ENCODE measurements at regions not wholly inside any gene's neighbourhood (a gene's known extent, or its start where the extent isn't known, plus 50 kb on each side); places are given as distances from the start of the nearest gene placed in this dataset.
"Not testable (repeated sequence)": the region's sequence is repeated elsewhere in the genome, so short reads cannot be mapped to it uniquely, and the experiment has no call there.

GRCh38 chr1:73898540-73898939, 299.4 kb downstream of the LRRIQ3 start:
- H3K4me3 Mint-ChIP-seq = no peak overlapping the region
- no peak overlapping the region for H3K27ac Mint-ChIP-seq
- CTCF ChIA-PET = no interaction called here
- H3K36me3 Mint-ChIP-seq = no peaks in the 10 kb centered on the region
- H3K27me3 Mint-ChIP-seq = no peaks in the 10 kb centered on the region
- DNase-seq = no peak
- no peaks in the 10 kb centered on the region for H3K4me1 Mint-ChIP-seq
- H3K9me3 Mint-ChIP-seq = no peaks in the 10 kb centered on the region

- no peaks in the 10 kb centered on the region for H3K4me1 Mint-ChIP-seq
- H3K27me3 Mint-ChIP-seq = no peaks in the 10 kb centered on the region
- no peak for DNase-seq
- H3K9me3 Mint-ChIP-seq = no peaks in the 10 kb centered on the region
- CTCF ChIA-PET = no interaction called here
- H3K27ac Mint-ChIP-seq = no peak overlapping the region
- H3K36me3 Mint-ChIP-seq = no peaks in the 10 kb centered on the region
- no peak overlapping the region for H3K4me3 Mint-ChIP-seq
Observed at GRCh38 chr1:73887412-73887811, 310.6 kb downstream of the LRRIQ3 start.

- H3K27ac Mint-ChIP-seq = no peak overlapping the region
- H3K27me3 Mint-ChIP-seq = no peaks in the 10 kb centered on the region
- no peaks in the 10 kb centered on the region for H3K36me3 Mint-ChIP-seq
Observed at GRCh38 chr1:73886716-73887115, 311.3 kb downstream of the LRRIQ3 start.

GRCh38 chr1:73874806-73875205, 323.2 kb downstream of the LRRIQ3 start:
- Mint-ChIP-seq H3K9me3 (no peaks in the 10 kb centered on the region), H3K36me3 (no peaks in the 10 kb centered on the region), H3K4me1 (no peaks in the 10 kb centered on the region), H3K4me3 (no peak overlapping the region), H3K27ac (no peak overlapping the region), H3K27me3 (no peaks in the 10 kb centered on the region)
- CTCF ChIA-PET = no interaction called here
- no peak for DNase-seq

More at GRCh38 chr1:73886716-73887115, 311.3 kb downstream of the LRRIQ3 start:
- H3K4me3 Mint-ChIP-seq = no peak overlapping the region
- no peaks in the 10 kb centered on the region for H3K9me3 Mint-ChIP-seq
- no peaks in the 10 kb centered on the region for H3K4me1 Mint-ChIP-seq
- CTCF ChIA-PET = no interaction called here
- no peak for DNase-seq

- CTCF ChIA-PET = no interaction called here
- Mint-ChIP-seq H3K4me3 (no peak overlapping the region), H3K36me3 (no peaks in the 10 kb centered on the region), H3K4me1 (no peaks in the 10 kb centered on the region), H3K27me3 (no peaks in the 10 kb centered on the region), H3K27ac (no peak overlapping the region), H3K9me3 (no peaks in the 10 kb centered on the region)
- DNase-seq = no peak
Observed at GRCh38 chr1:73868810-73869336, 329.1 kb downstream of the LRRIQ3 start.

GRCh38 chr1:73862355-73862754, 335.6 kb downstream of the LRRIQ3 start:
- Mint-ChIP-seq H3K27me3 (no peaks in the 10 kb centered on the region), H3K36me3 (no peaks in the 10 kb centered on the region), H3K9me3 (no peaks in the 10 kb centered on the region), H3K4me3 (no peak overlapping the region), H3K4me1 (no peaks in the 10 kb centered on the region), H3K27ac (no peak overlapping the region)
- no peak for DNase-seq
- CTCF ChIA-PET = no interaction called here

GRCh38 chr1:73860421-73860950, 337.5 kb downstream of the LRRIQ3 start:
- Mint-ChIP-seq H3K4me1 (no peaks in the 10 kb centered on the region), H3K9me3 (no peaks in the 10 kb centered on the region), H3K36me3 (no peaks in the 10 kb centered on the region), H3K27ac (no peak overlapping the region), H3K27me3 (no peaks in the 10 kb centered on the region), H3K4me3 (no peak overlapping the region)
- CTCF ChIA-PET = no interaction called here
- DNase-seq = no peak

- Mint-ChIP-seq H3K27me3 (no peaks in the 10 kb centered on the region), H3K27ac (no peak overlapping the region), H3K4me1 (no peaks in the 10 kb centered on the region), H3K36me3 (no peaks in the 10 kb centered on the region), H3K9me3 (no peaks in the 10 kb centered on the region), H3K4me3 (no peak overlapping the region)
- CTCF ChIA-PET = no interaction called here
- no peak for DNase-seq
Observed at GRCh38 chr1:73859227-73859626, 338.7 kb downstream of the LRRIQ3 start.

- Mint-ChIP-seq H3K36me3 (no peaks in the 10 kb centered on the region), H3K9me3 (no peaks in the 10 kb centered on the region), H3K27me3 (no peaks in the 10 kb centered on the region), H3K27ac (no peak overlapping the region), H3K4me1 (no peaks in the 10 kb centered on the region), H3K4me3 (no peak overlapping the region)
- CTCF ChIA-PET = no interaction called here
- no peak for DNase-seq
Observed at GRCh38 chr1:73854527-73854926, 343.4 kb downstream of the LRRIQ3 start.

GRCh38 chr1:73842436-73842835, 355.5 kb downstream of the LRRIQ3 start:
- Mint-ChIP-seq H3K4me1 (no peaks in the 10 kb centered on the region), H3K36me3 (no peaks in the 10 kb centered on the region), H3K27me3 (no peaks in the 10 kb centered on the region), H3K27ac (no peak overlapping the region), H3K9me3 (no peaks in the 10 kb centered on the region), H3K4me3 (no peak overlapping the region)
- no peak for DNase-seq
- CTCF ChIA-PET = no interaction called here

GRCh38 chr1:73839922-73840321, 358.1 kb downstream of the LRRIQ3 start:
- Mint-ChIP-seq H3K4me1 (no peaks in the 10 kb centered on the region), H3K9me3 (no peaks in the 10 kb centered on the region), H3K36me3 (no peaks in the 10 kb centered on the region), H3K27me3 (no peaks in the 10 kb centered on the region), H3K27ac (no peak overlapping the region), H3K4me3 (no peak overlapping the region)
- peak; percentile 26 for DNase-seq
- CTCF ChIA-PET = no interaction called here

GRCh38 chr1:73832276-73833181, 365.4 kb downstream of the LRRIQ3 start:
- Mint-ChIP-seq H3K4me3 (no peak overlapping the region), H3K4me1 (no peaks in the 10 kb centered on the region), H3K27me3 (no peaks in the 10 kb centered on the region), H3K36me3 (no peaks in the 10 kb centered on the region), H3K27ac (no peak overlapping the region), H3K9me3 (no peaks in the 10 kb centered on the region)
- DNase-seq = no peak
- CTCF ChIA-PET = no interaction called here

- DNase-seq, CTCF ChIA-PET, H3K4me3 Mint-ChIP-seq: not testable (repeated sequence)
Observed at GRCh38 chr1:73827283-73827682, 370.7 kb downstream of the LRRIQ3 start.

GRCh38 chr1:73824065-73824464, 373.9 kb downstream of the LRRIQ3 start:
- H3K4me3 Mint-ChIP-seq = no peak overlapping the region
- H3K9me3 Mint-ChIP-seq = no peaks in the 10 kb centered on the region
- no peaks in the 10 kb centered on the region for H3K27me3 Mint-ChIP-seq
- no peaks in the 10 kb centered on the region for H3K36me3 Mint-ChIP-seq
- H3K27ac Mint-ChIP-seq = no peak overlapping the region
- CTCF ChIA-PET = no interaction called here
- no peak for DNase-seq
- H3K4me1 Mint-ChIP-seq = no peaks in the 10 kb centered on the region

More at GRCh38 chr1:73827283-73827682, 370.7 kb downstream of the LRRIQ3 start:
- H3K4me1 Mint-ChIP-seq, H3K36me3 Mint-ChIP-seq, H3K27ac Mint-ChIP-seq, H3K27me3 Mint-ChIP-seq, H3K9me3 Mint-ChIP-seq: not testable (repeated sequence)

GRCh38 chr1:73821520-73821919, 376.5 kb downstream of the LRRIQ3 start:
- Mint-ChIP-seq H3K27me3 (no peaks in the 10 kb centered on the region), H3K9me3 (no peaks in the 10 kb centered on the region), H3K4me3 (no peak overlapping the region), H3K4me1 (no peaks in the 10 kb centered on the region), H3K36me3 (no peaks in the 10 kb centered on the region), H3K27ac (no peak overlapping the region)
- CTCF ChIA-PET = no interaction called here
- DNase-seq = no peak

All from activated naive CD4-positive, alpha-beta T cell treated with anti-CD3 and anti-CD28 coated beads, Interleukin-2, amount 10 ng/mL, durations not matched to agents 7 days and 5 days (primary cell).